Neutrophil (primary cell): ENCODE measurements at regions not wholly inside any gene's neighbourhood (a gene's known extent, or its start where the extent isn't known, plus 50 kb on each side); places are given as distances from the start of the nearest gene placed in this dataset.
"Not testable (repeated sequence)": the region's sequence is repeated elsewhere in the genome, so short reads cannot be mapped to it uniquely, and the experiment has no call there.

Experiments used
- H3K27ac ChIP-seq: fragments of 200-600 bp; sonication (generic); 2 replicates; pipeline ENCODE4 v1.5.1; 2016; ENCODE audit warnings: mild to moderate bottlenecking, moderate library complexity
- H3K27me3 ChIP-seq: fragments of 200-600 bp; sonication (generic); 2 replicates; pipeline ENCODE4 v1.6.0; 2016; ENCODE audit warnings: mild to moderate bottlenecking
- H3K36me3 ChIP-seq: fragments of 200-600 bp; sonication (generic); 2 replicates; pipeline ENCODE4 v1.5.1; 2017
- H3K4me1 ChIP-seq, 2 experiments: fragments of 200-600 bp in 1 of 2; sonication (generic) in 1 of 2; 1 replicate in 1 of 2; 2 replicates in 1 of 2; pipeline versions ENCODE4 v1.5.1 to v1.6.1; 2013 to 2016; ENCODE audit warnings: low read depth in 1 of 2, low read length in 1 of 2, mild to moderate bottlenecking in 1 of 2, moderate library complexity in 1 of 2; ENCODE audit not compliant: control insufficient read depth in 1 of 2, insufficient read depth in 1 of 2
- H3K4me3 ChIP-seq, 2 experiments: fragments of 200-600 bp in 1 of 2; sonication (generic) in 1 of 2; 1 replicate in 1 of 2; 2 replicates in 1 of 2; pipeline ENCODE4 v1.5.1; 2013 to 2016; ENCODE audit warnings: low read depth in 1 of 2, low read length in 1 of 2, mild to moderate bottlenecking in 1 of 2, moderate library complexity in 1 of 2
- H3K9me3 ChIP-seq: fragments of 200-600 bp; sonication (generic); 2 replicates; pipeline ENCODE4 v1.5.1; 2016
- CTCF ChIP-seq: fragments of 200-600 bp; sonication (generic); IDR thresholded peaks from 2 replicates; pipeline ENCODE4 v1.5.1; 2016; ENCODE audit warnings: antibody characterized with exemption

- no peak for TF ChIP-seq CTCF
- no peaks in the 10 kb centered on the region for H3K36me3 ChIP-seq
- H3K27me3 ChIP-seq = no peaks in the 10 kb centered on the region
- no peaks in the 10 kb centered on the region for H3K9me3 ChIP-seq
- no peak overlapping the region for H3K27ac ChIP-seq
- no peaks in the 10 kb centered on the region for H3K4me1 ChIP-seq
- H3K4me3 ChIP-seq = no peak overlapping the region
These were observed 154.5 kb downstream of the MYCN start for GRCh38 chr2:16094811-16095210.

- no peaks in the 10 kb centered on the region for H3K27me3 ChIP-seq
- no peaks in the 10 kb centered on the region for H3K9me3 ChIP-seq
- H3K27ac ChIP-seq = no peak overlapping the region
- no peaks in the 10 kb centered on the region for H3K4me1 ChIP-seq
- TF ChIP-seq CTCF = no peak
- no peaks in the 10 kb centered on the region for H3K36me3 ChIP-seq
- H3K4me3 ChIP-seq = no peak overlapping the region
These were observed 153.5 kb downstream of the MYCN start for GRCh38 chr2:16093639-16094529.

- TF ChIP-seq CTCF = no peak
- Histone ChIP-seq H3K4me1 (no peaks in the 10 kb centered on the region), H3K27ac (no peak overlapping the region), H3K4me3 (no peak overlapping the region), H3K9me3 (no peaks in the 10 kb centered on the region), H3K27me3 (no peaks in the 10 kb centered on the region), H3K36me3 (no peaks in the 10 kb centered on the region)
These were observed 152.7 kb downstream of the MYCN start for GRCh38 chr2:16092861-16093638.

GRCh38 chr2:16091576-16092282 is 151.4 kb downstream of the MYCN start:
- Histone ChIP-seq H3K4me1 (no peaks in the 10 kb centered on the region), H3K27me3 (no peaks in the 10 kb centered on the region), H3K4me3 (no peak overlapping the region), H3K9me3 (no peaks in the 10 kb centered on the region), H3K36me3 (no peaks in the 10 kb centered on the region), H3K27ac (no peak overlapping the region)
- TF ChIP-seq CTCF = no peak

- Histone ChIP-seq H3K27me3 (no peaks in the 10 kb centered on the region), H3K4me3 (no peak overlapping the region), H3K27ac (no peak overlapping the region), H3K36me3 (no peaks in the 10 kb centered on the region), H3K4me1 (no peaks in the 10 kb centered on the region), H3K9me3 (no peaks in the 10 kb centered on the region)
- no peak for TF ChIP-seq CTCF
These were observed 150.6 kb downstream of the MYCN start for GRCh38 chr2:16090650-16091575.

GRCh38 chr2:16089491-16089890 is 149.1 kb downstream of the MYCN start:
- H3K36me3 ChIP-seq, H3K27ac ChIP-seq, H3K4me3 ChIP-seq, H3K4me1 ChIP-seq, H3K9me3 ChIP-seq, H3K27me3 ChIP-seq: not testable (repeated sequence)
